Activated B cell treated with CpG ODN at 0.5 μM for 24 hours (primary cell): ENCODE measurements at regions not wholly inside any gene's neighbourhood (a gene's known extent, or its start where the extent isn't known, plus 50 kb on each side); places are given as distances from the start of the nearest gene placed in this dataset.

Experiments
- ATAC-seq: fragments of 200-7000 bp; cut with Tn5 transposase; one replicate; pipeline ENCODE4 v1.10.0; 2021; ENCODE audit warnings: low read depth, mild to moderate bottlenecking, moderate library complexity
- CTCF ChIA-PET: fragments of 350-600 bp; sonication (Branson Sonifier 250); formaldehyde crosslinking; loops from one replicate; lab custom pipeline; 2021; ENCODE audit warnings: antibody characterized with exemption; lab: Charles Lee
- POLR2A ChIA-PET: fragments of 350-600 bp; sonication (Branson Sonifier 250); formaldehyde crosslinking; loops from one replicate; lab custom pipeline; 2021; ENCODE audit warnings: antibody characterized with exemption; lab: Charles Lee
- DNase-seq: peaks from one replicate; pipeline ENCODE4 v3.0.0; 2022
- H3K27ac Mint-ChIP-seq: one replicate; pipeline ENCODE4 v1.8.0; 2020; ENCODE audit warnings: mixed read lengths
- H3K27me3 Mint-ChIP-seq: one replicate; pipeline ENCODE4 v1.8.0; 2021; ENCODE audit warnings: mixed read lengths
- H3K36me3 Mint-ChIP-seq: one replicate; pipeline ENCODE4 v1.8.0; 2021; ENCODE audit warnings: low read depth, mixed read lengths
- H3K4me1 Mint-ChIP-seq: one replicate; pipeline ENCODE4 v1.8.0; 2021; ENCODE audit warnings: mixed read lengths
- H3K4me3 Mint-ChIP-seq: one replicate; pipeline ENCODE4 v1.8.0; 2020; ENCODE audit warnings: mild to moderate bottlenecking, mixed read lengths
- H3K9me3 Mint-ChIP-seq: one replicate; pipeline ENCODE4 v1.8.0; 2020; ENCODE audit warnings: mixed read lengths
- CTCF ChIP-seq: fragments of 200-600 bp; IDR thresholded peaks from one replicate; pipeline ENCODE4 v1.8.0; 2022; ENCODE audit warnings: antibody characterized with exemption, mild to moderate bottlenecking
- intact Hi-C: fragments of 100-400 bp; cut with micrococcal nuclease; formaldehyde crosslinking; loops from one replicate; pipeline ENCODE4 v1.15.1; 2024

- no peak for ATAC-seq
- ChIA-PET POLR2A (no interaction called here), CTCF (no interaction called here)
- Mint-ChIP-seq H3K9me3 (no peaks in the 10 kb centered on the region), H3K4me1 (no peaks in the 10 kb centered on the region), H3K27ac (no peak overlapping the region), H3K36me3 (no peaks in the 10 kb centered on the region), H3K27me3 (no peaks in the 10 kb centered on the region), H3K4me3 (no peak overlapping the region)
- no peak for DNase-seq
- intact Hi-C loops = no loop called here
- no peak for TF ChIP-seq CTCF
Measured at GRCh38 chr6:76633259-76633658, 560.8 kb upstream of the IMPG1 start.

- Mint-ChIP-seq H3K27ac (no peak overlapping the region), H3K27me3 (no peaks in the 10 kb centered on the region), H3K4me3 (no peak overlapping the region), H3K4me1 (no peaks in the 10 kb centered on the region), H3K9me3 (no peaks in the 10 kb centered on the region), H3K36me3 (no peaks in the 10 kb centered on the region)
- ATAC-seq (no peak), DNase-seq (no peak)
- ChIA-PET CTCF (no interaction called here), POLR2A (no interaction called here)
- intact Hi-C loops = no loop called here
- no peak for TF ChIP-seq CTCF
Measured at GRCh38 chr6:76631622-76632021, 559.2 kb upstream of the IMPG1 start.

GRCh38 chr6:76615395-76615794, 542.9 kb upstream of the IMPG1 start:
- ChIA-PET POLR2A (no interaction called here), CTCF (no interaction called here)
- Mint-ChIP-seq H3K4me1 (no peaks in the 10 kb centered on the region), H3K4me3 (no peak overlapping the region), H3K27me3 (no peaks in the 10 kb centered on the region), H3K9me3 (no peaks in the 10 kb centered on the region), H3K27ac (no peak overlapping the region), H3K36me3 (no peaks in the 10 kb centered on the region)
- TF ChIP-seq CTCF = no peak
- intact Hi-C loops = no loop called here
- ATAC-seq = no peak
- no peak for DNase-seq

GRCh38 chr6:76612954-76613353, 540.5 kb upstream of the IMPG1 start:
- ChIA-PET POLR2A (no interaction called here), CTCF (no interaction called here)
- no peak overlapping the region for H3K27ac Mint-ChIP-seq
- H3K4me3 Mint-ChIP-seq = no peak overlapping the region
- no peak for ATAC-seq
- no peaks in the 10 kb centered on the region for H3K4me1 Mint-ChIP-seq
- intact Hi-C loops = no loop called here
- no peaks in the 10 kb centered on the region for H3K27me3 Mint-ChIP-seq
- TF ChIP-seq CTCF = no peak
- no peak for DNase-seq
- H3K9me3 Mint-ChIP-seq = no peaks in the 10 kb centered on the region
- H3K36me3 Mint-ChIP-seq = no peaks in the 10 kb centered on the region

- intact Hi-C loops = no loop called here
- H3K27me3 Mint-ChIP-seq = no peaks in the 10 kb centered on the region
- DNase-seq (no peak), ATAC-seq (no peak)
- H3K4me3 Mint-ChIP-seq = no peak overlapping the region
- POLR2A ChIA-PET = no interaction called here
- H3K4me1 Mint-ChIP-seq = no peaks in the 10 kb centered on the region
- H3K36me3 Mint-ChIP-seq = no peaks in the 10 kb centered on the region
- CTCF ChIA-PET = no interaction called here
- no peak overlapping the region for H3K27ac Mint-ChIP-seq
- TF ChIP-seq CTCF = no peak
- H3K9me3 Mint-ChIP-seq = peaks cover 10% of the 10 kb centered on the region
Measured at GRCh38 chr6:76609160-76609559, 536.7 kb upstream of the IMPG1 start.
